CD4-positive, alpha-beta T cell treated with Interleukin-4 for 4 hours (primary cell): ENCODE measurements at regions not wholly inside any gene's neighbourhood (a gene's known extent, or its start where the extent isn't known, plus 50 kb on each side); places are given as distances from the start of the nearest gene placed in this dataset.

Experiments used
- DNase-seq: peaks from one replicate; pipeline ENCODE4 v3.0.0-alpha.2; 2020

- DNase-seq: no peak
These were observed 333.4 kb upstream of the TBC1D5 start for GRCh38 chr3:18075799-18076198.

GRCh38 chr3:18071833-18072232, 329.4 kb upstream of the TBC1D5 start:
- DNase-seq: no peak

- no peak for DNase-seq
These were observed 328.5 kb upstream of the TBC1D5 start for GRCh38 chr3:18070944-18071343.

GRCh38 chr3:18070231-18070630, 327.8 kb upstream of the TBC1D5 start:
- DNase-seq: no peak

GRCh38 chr3:18069568-18069967, 327.1 kb upstream of the TBC1D5 start:
- no peak for DNase-seq

GRCh38 chr3:18066899-18067582, 324.6 kb upstream of the TBC1D5 start:
- no peak for DNase-seq

- DNase-seq: no peak
These were observed 322.2 kb upstream of the TBC1D5 start for GRCh38 chr3:18064586-18064985.

- DNase-seq: no peak
These were observed 320.2 kb upstream of the TBC1D5 start for GRCh38 chr3:18062657-18063025.

GRCh38 chr3:18061737-18062656, 319.6 kb upstream of the TBC1D5 start:
- DNase-seq: no peak

- DNase-seq: no peak
These were observed 316.2 kb upstream of the TBC1D5 start for GRCh38 chr3:18058666-18059065.

- DNase-seq: no peak
These were observed 315.1 kb upstream of the TBC1D5 start for GRCh38 chr3:18057471-18058091.

- DNase-seq: no peak
These were observed 312.2 kb upstream of the TBC1D5 start for GRCh38 chr3:18054625-18055024.

- DNase-seq: no peak
These were observed 308.9 kb upstream of the TBC1D5 start for GRCh38 chr3:18051306-18051705.

- DNase-seq: no peak
These were observed 306.7 kb upstream of the TBC1D5 start for GRCh38 chr3:18049096-18049495.

GRCh38 chr3:18047052-18047451, 304.6 kb upstream of the TBC1D5 start:
- no peak for DNase-seq

- DNase-seq: no peak
These were observed 303.9 kb upstream of the TBC1D5 start for GRCh38 chr3:18046131-18046915.

- DNase-seq: no peak
These were observed 302.8 kb upstream of the TBC1D5 start for GRCh38 chr3:18044971-18045880.

GRCh38 chr3:18044191-18044590, 301.8 kb upstream of the TBC1D5 start:
- DNase-seq: no peak

- no peak for DNase-seq
These were observed 294.0 kb upstream of the TBC1D5 start for GRCh38 chr3:18036450-18036815.

GRCh38 chr3:18035641-18036449, 293.4 kb upstream of the TBC1D5 start:
- no peak for DNase-seq

GRCh38 chr3:18033581-18034108, 291.2 kb upstream of the TBC1D5 start:
- no peak for DNase-seq
